ENCODE measurements at regions not wholly inside any gene's neighbourhood (a gene's known extent, or its start where the extent isn't known, plus 50 kb on each side); places are given as distances from the start of the nearest gene placed in this dataset.

- TF ChIP-seq FOXM1 (IDR thresholded peaks at IDR 0.05; ENCODE audit: borderline replicate concordance, low read depth), result no peak
- TF ChIP-seq YY1 (IDR thresholded peaks at IDR 0.05; ENCODE audit: low read depth), result no peak
- TF ChIP-seq TAF1 (IDR thresholded peaks at IDR 0.05; ENCODE audit: low read depth), result no peak
- TF ChIP-seq, protein P1, sequence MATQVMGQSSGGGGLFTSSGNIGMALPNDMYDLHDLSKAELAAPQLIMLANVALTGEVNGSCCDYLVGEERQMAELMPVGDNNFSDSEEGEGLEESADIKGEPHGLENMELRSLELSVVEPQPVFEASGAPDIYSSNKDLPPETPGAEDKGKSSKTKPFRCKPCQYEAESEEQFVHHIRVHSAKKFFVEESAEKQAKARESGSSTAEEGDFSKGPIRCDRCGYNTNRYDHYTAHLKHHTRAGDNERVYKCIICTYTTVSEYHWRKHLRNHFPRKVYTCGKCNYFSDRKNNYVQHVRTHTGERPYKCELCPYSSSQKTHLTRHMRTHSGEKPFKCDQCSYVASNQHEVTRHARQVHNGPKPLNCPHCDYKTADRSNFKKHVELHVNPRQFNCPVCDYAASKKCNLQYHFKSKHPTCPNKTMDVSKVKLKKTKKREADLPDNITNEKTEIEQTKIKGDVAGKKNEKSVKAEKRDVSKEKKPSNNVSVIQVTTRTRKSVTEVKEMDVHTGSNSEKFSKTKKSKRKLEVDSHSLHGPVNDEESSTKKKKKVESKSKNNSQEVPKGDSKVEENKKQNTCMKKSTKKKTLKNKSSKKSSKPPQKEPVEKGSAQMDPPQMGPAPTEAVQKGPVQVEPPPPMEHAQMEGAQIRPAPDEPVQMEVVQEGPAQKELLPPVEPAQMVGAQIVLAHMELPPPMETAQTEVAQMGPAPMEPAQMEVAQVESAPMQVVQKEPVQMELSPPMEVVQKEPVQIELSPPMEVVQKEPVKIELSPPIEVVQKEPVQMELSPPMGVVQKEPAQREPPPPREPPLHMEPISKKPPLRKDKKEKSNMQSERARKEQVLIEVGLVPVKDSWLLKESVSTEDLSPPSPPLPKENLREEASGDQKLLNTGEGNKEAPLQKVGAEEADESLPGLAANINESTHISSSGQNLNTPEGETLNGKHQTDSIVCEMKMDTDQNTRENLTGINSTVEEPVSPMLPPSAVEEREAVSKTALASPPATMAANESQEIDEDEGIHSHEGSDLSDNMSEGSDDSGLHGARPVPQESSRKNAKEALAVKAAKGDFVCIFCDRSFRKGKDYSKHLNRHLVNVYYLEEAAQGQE (IDR thresholded peaks at IDR 0.05; ENCODE audit: low read depth), result no peak
Observed at GRCh38 chr6:19609972-19610641, 227.1 kb upstream of the ID4 start.
